CD4-positive, alpha-beta T cell (primary cell): ENCODE measurements at regions not wholly inside any gene's neighbourhood (a gene's known extent, or its start where the extent isn't known, plus 50 kb on each side); places are given as distances from the start of the nearest gene placed in this dataset.

Experiments used
- ATAC-seq: fragments of 200-7000 bp; cut with Tn5 transposase; one replicate; pipeline ENCODE4 v1.10.0; 2022; ENCODE audit warnings: mild to moderate bottlenecking; ENCODE audit not compliant: poor library complexity
- CTCF ChIA-PET: fragments of 350-600 bp; sonication (Branson Sonifier 250); formaldehyde crosslinking; loops from one replicate; lab custom pipeline; 2021; ENCODE audit warnings: antibody characterized with exemption, inconsistent platforms; lab: Charles Lee
- POLR2A ChIA-PET: fragments of 350-600 bp; sonication (Branson Sonifier 250); formaldehyde crosslinking; loops from one replicate; lab custom pipeline; 2021; ENCODE audit warnings: antibody characterized with exemption, inconsistent platforms; lab: Charles Lee
- DNase-seq, 14 experiments: peaks; one replicate each; pipeline ENCODE4 v3.0.0-alpha.2; 2013 to 2020; ENCODE audit warnings: mixed read lengths in 2 of 14
- H3K27ac ChIP-seq, 2 donors: one replicate each; pipeline versions ENCODE4 v1.5.1 to v1.7.0; 2013; ENCODE audit warnings: low read length in 2 of 2, low read depth in 1 of 2, mild to moderate bottlenecking in 1 of 2
- H3K27me3 ChIP-seq, 2 experiments: 1 replicate in 1 of 2; 2 replicates in 1 of 2; pipeline versions ENCODE4 v1.6.1 to v1.7.0; 2013; ENCODE audit warnings: low read length in 2 of 2, control low read depth in 1 of 2, mild to moderate bottlenecking in 1 of 2, moderate library complexity in 1 of 2; ENCODE audit not compliant: insufficient read depth in 2 of 2, control insufficient read depth in 1 of 2
- H3K36me3 ChIP-seq: one replicate; pipeline ENCODE4 v1.6.1; 2013; ENCODE audit warnings: low read length, control low read depth; ENCODE audit not compliant: insufficient read depth
- H3K4me1 ChIP-seq: one replicate; pipeline ENCODE4 v1.6.1; 2013; ENCODE audit warnings: low read length, control low read depth; ENCODE audit not compliant: insufficient read depth
- H3K4me3 ChIP-seq: one replicate; pipeline ENCODE4 v1.5.1; 2013; ENCODE audit warnings: mild to moderate bottlenecking, low read length, moderate library complexity
- H3K9me3 ChIP-seq, 2 experiments: 1 replicate in 1 of 2; 2 replicates in 1 of 2; pipeline versions ENCODE4 v1.6.1 to v1.7.0; 2013; ENCODE audit warnings: low read length in 2 of 2, mild to moderate bottlenecking in 2 of 2, control low read depth in 1 of 2, moderate library complexity in 1 of 2; ENCODE audit not compliant: control insufficient read depth in 1 of 2, insufficient read depth in 1 of 2
- H3K27ac Mint-ChIP-seq: one replicate; pipeline ENCODE4 v1.8.0; 2020; ENCODE audit warnings: mixed read lengths
- H3K27me3 Mint-ChIP-seq: one replicate; pipeline ENCODE4 v1.8.0; 2021; ENCODE audit warnings: mixed read lengths
- H3K36me3 Mint-ChIP-seq: one replicate; pipeline ENCODE4 v1.8.0; 2021; ENCODE audit warnings: low read depth, mixed read lengths
- H3K4me1 Mint-ChIP-seq: one replicate; pipeline ENCODE4 v1.8.0; 2021; ENCODE audit warnings: low read depth, mixed read lengths
- H3K4me3 Mint-ChIP-seq: one replicate; pipeline ENCODE4 v1.8.0; 2020; ENCODE audit warnings: mild to moderate bottlenecking, mixed read lengths
- H3K9me3 Mint-ChIP-seq: one replicate; pipeline ENCODE4 v1.8.0; 2020; ENCODE audit warnings: mixed read lengths
- intact Hi-C, 2 experiments: fragments of 100-400 bp; cut with DNase I in 1 of 2; cut with micrococcal nuclease in 1 of 2; formaldehyde crosslinking; loops; one replicate each; pipeline versions ENCODE4 v1.15.1 to v1.9.0; 2023 to 2025; cut with DNase I, micrococcal nuclease
- TF ChIP-seq, protein P1 (sequence below): fragments of 200-600 bp; IDR thresholded peaks from one replicate; pipeline ENCODE4 v1.8.0; 2022; ENCODE audit warnings: antibody characterized with exemption, mild to moderate bottlenecking

DNA sequence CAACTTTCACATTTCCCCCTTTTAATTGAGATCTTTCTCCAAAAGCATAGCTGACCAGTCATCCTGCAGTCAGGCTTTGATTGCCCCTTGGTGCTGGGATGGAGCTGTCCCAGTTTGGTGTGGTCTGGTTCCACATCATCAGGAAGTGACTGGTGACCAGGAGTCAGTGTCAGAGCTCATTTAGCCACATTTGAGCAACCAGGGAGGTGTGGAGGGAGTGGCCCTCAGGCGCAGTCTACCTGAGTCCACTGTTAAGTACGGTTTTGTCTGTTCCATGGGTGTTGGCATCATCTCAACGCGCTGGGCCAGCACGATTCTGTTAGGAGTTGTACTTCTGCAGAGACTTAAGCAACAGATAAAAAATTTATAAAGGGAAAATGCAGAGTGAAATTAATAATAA lies 52.6 kb downstream of the RGS12 start:
- Histone ChIP-seq H3K4me1 (peaks cover 7% of the 10 kb centered on the region), H3K9me3 (no peaks in the 10 kb centered on the region), H3K27me3 (no peaks in the 10 kb centered on the region), H3K27ac (no peak overlapping the region), H3K36me3 (no peaks in the 10 kb centered on the region), H3K4me3 (no peak overlapping the region)
- Mint-ChIP-seq H3K9me3 (no peaks in the 10 kb centered on the region), H3K27ac (no peak overlapping the region), H3K36me3 (peaks cover 8% of the 10 kb centered on the region), H3K27me3 (no peaks in the 10 kb centered on the region), H3K4me3 (no peak overlapping the region), H3K4me1 (peaks cover 34% of the 10 kb centered on the region)
- ATAC-seq (no peak), DNase-seq (no peak)
- intact Hi-C loops = loop anchor here in 1 of 2 experiments (5.0 kb wide), 1 partner anchor 238 kb away; no protein-coding TSS in a partner anchor
- CTCF ChIA-PET = interaction anchor here (1.5 kb wide), 1 partner anchor 24 kb away, joined by 5 read pairs; no protein-coding TSS in a partner anchor
- TF ChIP-seq, protein P1, sequence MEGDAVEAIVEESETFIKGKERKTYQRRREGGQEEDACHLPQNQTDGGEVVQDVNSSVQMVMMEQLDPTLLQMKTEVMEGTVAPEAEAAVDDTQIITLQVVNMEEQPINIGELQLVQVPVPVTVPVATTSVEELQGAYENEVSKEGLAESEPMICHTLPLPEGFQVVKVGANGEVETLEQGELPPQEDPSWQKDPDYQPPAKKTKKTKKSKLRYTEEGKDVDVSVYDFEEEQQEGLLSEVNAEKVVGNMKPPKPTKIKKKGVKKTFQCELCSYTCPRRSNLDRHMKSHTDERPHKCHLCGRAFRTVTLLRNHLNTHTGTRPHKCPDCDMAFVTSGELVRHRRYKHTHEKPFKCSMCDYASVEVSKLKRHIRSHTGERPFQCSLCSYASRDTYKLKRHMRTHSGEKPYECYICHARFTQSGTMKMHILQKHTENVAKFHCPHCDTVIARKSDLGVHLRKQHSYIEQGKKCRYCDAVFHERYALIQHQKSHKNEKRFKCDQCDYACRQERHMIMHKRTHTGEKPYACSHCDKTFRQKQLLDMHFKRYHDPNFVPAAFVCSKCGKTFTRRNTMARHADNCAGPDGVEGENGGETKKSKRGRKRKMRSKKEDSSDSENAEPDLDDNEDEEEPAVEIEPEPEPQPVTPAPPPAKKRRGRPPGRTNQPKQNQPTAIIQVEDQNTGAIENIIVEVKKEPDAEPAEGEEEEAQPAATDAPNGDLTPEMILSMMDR = no peak
- POLR2A ChIA-PET = no interaction called here

- DNase-seq = peak in 7 of 14 experiments; percentile 19 to 79 (median 58)
- ChIA-PET POLR2A (interaction anchor here (1.2 kb wide), 1 partner anchor 24 kb away, joined by 5 read pairs; no protein-coding TSS in a partner anchor), CTCF (interaction anchor here (0.6 to 1.5 kb wide), 11 partner anchors 8 to 97 kb away, joined by 3 to 5 read pairs (median 4); no protein-coding TSS in a partner anchor)
- no peaks in the 10 kb centered on the region for H3K9me3 ChIP-seq
- Mint-ChIP-seq H3K4me1 (peaks cover 34% of the 10 kb centered on the region), H3K27ac (no peak overlapping the region), H3K36me3 (peaks cover 8% of the 10 kb centered on the region), H3K4me3 (no peak overlapping the region), H3K9me3 (no peaks in the 10 kb centered on the region), H3K27me3 (no peaks in the 10 kb centered on the region)
- no peaks in the 10 kb centered on the region for H3K27me3 ChIP-seq
- TF ChIP-seq, protein P1 = peak; percentile 96
- H3K4me3 ChIP-seq = no peak overlapping the region
- intact Hi-C loops = loop anchor here (1.0 to 5.0 kb wide), 6 partner anchors 24 to 239 kb away; no protein-coding TSS in a partner anchor
- H3K4me1 ChIP-seq = peaks cover 7% of the 10 kb centered on the region
- ATAC-seq = peak; percentile 84
- no peaks in the 10 kb centered on the region for H3K36me3 ChIP-seq
- H3K27ac ChIP-seq = no peak overlapping the region
Observed at GRCh38 chr4:3346146-3346545, 53.3 kb downstream of the RGS12 start.

DNA sequence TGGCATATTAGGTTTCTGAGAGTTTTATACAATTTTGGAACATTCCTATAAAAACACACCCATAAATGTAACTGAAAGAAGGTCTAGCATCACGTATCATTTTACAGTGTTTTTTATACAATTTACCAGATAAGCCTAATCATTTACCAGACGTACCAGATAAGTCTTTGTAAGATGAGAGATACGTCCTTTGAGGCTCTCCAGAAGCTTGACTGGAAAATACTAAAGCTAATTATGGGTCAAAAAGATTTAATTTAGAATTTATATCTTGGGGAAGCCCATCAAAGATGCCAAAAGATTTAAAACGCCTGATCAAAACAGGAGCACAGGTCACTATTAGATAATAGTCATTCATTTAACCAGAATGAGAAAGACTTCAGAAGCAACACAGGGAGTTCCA lies 55.0 kb downstream of the RGS12 start:
- ChIA-PET POLR2A (no interaction called here), CTCF (no interaction called here)
- TF ChIP-seq, protein P1 = no peak
- intact Hi-C loops = loop anchor here (2.0 to 5.0 kb wide), 2 partner anchors 155 to 241 kb away; no protein-coding TSS in a partner anchor
- no peak for DNase-seq
- H3K36me3 Mint-ChIP-seq = peaks cover 14% of the 10 kb centered on the region
- Histone ChIP-seq H3K4me1 (peaks cover 4% of the 10 kb centered on the region), H3K9me3 (no peaks in the 10 kb centered on the region), H3K4me3 (no peak overlapping the region), H3K36me3 (no peaks in the 10 kb centered on the region), H3K27ac (no peak overlapping the region), H3K27me3 (no peaks in the 10 kb centered on the region)
- peaks cover 22% of the 10 kb centered on the region for H3K4me1 Mint-ChIP-seq
- no peaks in the 10 kb centered on the region for H3K27me3 Mint-ChIP-seq
- H3K9me3 Mint-ChIP-seq = no peaks in the 10 kb centered on the region
- no peak overlapping the region for H3K27ac Mint-ChIP-seq
- ATAC-seq = no peak
- H3K4me3 Mint-ChIP-seq = no peak overlapping the region
